ENCODE measurements at regions not wholly inside any gene's neighbourhood (a gene's known extent, or its start where the extent isn't known, plus 50 kb on each side); places are given as distances from the start of the nearest gene placed in this dataset.

- BruUV-seq (replicated peaks) = no TSS peak
- POLR2A ChIA-PET = no interaction called here
- no peaks in the 10 kb centered on the region for H3K4me1 ChIP-seq (ENCODE audit: control insufficient read depth in 1 of 2, insufficient read depth in 2 of 2, low read length in 2 of 2)
- H3K4me3 ChIP-seq (replicated peaks in 1 of 2; ENCODE audit: low read depth in 1 of 2, low read length in 2 of 2) = no peak overlapping the region
- no peaks in the 10 kb centered on the region for H3K27me3 ChIP-seq (ENCODE audit: insufficient read depth, low read length)
- intact Hi-C loops (cut with micrococcal nuclease) = no loop called here
- no peak for TF ChIP-seq ELF1 (IDR thresholded peaks at IDR 0.05; ENCODE audit: borderline replicate concordance, low read depth)
- TF ChIP-seq SRF (IDR thresholded peaks at IDR 0.05; ENCODE audit: low read depth) = no peak
- no peak for TF ChIP-seq MAX (IDR thresholded peaks at IDR 0.05)
- no peak for TF ChIP-seq RAD21 (IDR thresholded peaks at IDR 0.05; ENCODE audit: low read depth)
- no peak for TF ChIP-seq CBX3 (IDR thresholded peaks at IDR 0.05; ENCODE audit: low read depth)
- TF ChIP-seq, protein P1, sequence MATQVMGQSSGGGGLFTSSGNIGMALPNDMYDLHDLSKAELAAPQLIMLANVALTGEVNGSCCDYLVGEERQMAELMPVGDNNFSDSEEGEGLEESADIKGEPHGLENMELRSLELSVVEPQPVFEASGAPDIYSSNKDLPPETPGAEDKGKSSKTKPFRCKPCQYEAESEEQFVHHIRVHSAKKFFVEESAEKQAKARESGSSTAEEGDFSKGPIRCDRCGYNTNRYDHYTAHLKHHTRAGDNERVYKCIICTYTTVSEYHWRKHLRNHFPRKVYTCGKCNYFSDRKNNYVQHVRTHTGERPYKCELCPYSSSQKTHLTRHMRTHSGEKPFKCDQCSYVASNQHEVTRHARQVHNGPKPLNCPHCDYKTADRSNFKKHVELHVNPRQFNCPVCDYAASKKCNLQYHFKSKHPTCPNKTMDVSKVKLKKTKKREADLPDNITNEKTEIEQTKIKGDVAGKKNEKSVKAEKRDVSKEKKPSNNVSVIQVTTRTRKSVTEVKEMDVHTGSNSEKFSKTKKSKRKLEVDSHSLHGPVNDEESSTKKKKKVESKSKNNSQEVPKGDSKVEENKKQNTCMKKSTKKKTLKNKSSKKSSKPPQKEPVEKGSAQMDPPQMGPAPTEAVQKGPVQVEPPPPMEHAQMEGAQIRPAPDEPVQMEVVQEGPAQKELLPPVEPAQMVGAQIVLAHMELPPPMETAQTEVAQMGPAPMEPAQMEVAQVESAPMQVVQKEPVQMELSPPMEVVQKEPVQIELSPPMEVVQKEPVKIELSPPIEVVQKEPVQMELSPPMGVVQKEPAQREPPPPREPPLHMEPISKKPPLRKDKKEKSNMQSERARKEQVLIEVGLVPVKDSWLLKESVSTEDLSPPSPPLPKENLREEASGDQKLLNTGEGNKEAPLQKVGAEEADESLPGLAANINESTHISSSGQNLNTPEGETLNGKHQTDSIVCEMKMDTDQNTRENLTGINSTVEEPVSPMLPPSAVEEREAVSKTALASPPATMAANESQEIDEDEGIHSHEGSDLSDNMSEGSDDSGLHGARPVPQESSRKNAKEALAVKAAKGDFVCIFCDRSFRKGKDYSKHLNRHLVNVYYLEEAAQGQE (IDR thresholded peaks at IDR 0.05; ENCODE audit: low read depth) = no peak
- no peak for TF ChIP-seq CEBPB (IDR thresholded peaks at IDR 0.05; ENCODE audit: low read depth)
- no peak for TF ChIP-seq JUND (IDR thresholded peaks at IDR 0.05)
- H3K27ac ChIP-seq (ENCODE audit: low read depth, low read length) = no peak overlapping the region
- RAD21 ChIA-PET (ENCODE audit: low non-redundant PET in 1 of 2, low total read pairs in 2 of 2, uncharacterized antibody in 2 of 2, unreplicated experiment in 2 of 2) = no interaction called here
- H3K9ac ChIP-seq (ENCODE audit: low read length) = no peak overlapping the region
- no peaks in the 10 kb centered on the region for H3K36me3 ChIP-seq (ENCODE audit: control insufficient read depth in 1 of 2, insufficient read depth in 2 of 2, low read length in 2 of 2)
- H4K20me1 ChIP-seq (ENCODE audit: insufficient read depth) = no peaks in the 10 kb centered on the region
- no peaks in the 10 kb centered on the region for H3K9me3 ChIP-seq (ENCODE audit: control insufficient read depth in 1 of 2, insufficient read depth in 1 of 2, low read depth in 1 of 2, low read length in 2 of 2)
- no peak overlapping the region for H3K4me2 ChIP-seq (ENCODE audit: low read length)
- no peak for ATAC-seq
- no peaks in the 10 kb centered on the region for H3K9me2 ChIP-seq (ENCODE audit: insufficient read depth)
- CTCF ChIA-PET = no interaction called here
- H3K79me2 ChIP-seq (ENCODE audit: insufficient read depth, low read length) = no peaks in the 10 kb centered on the region
- no peak for DNase-seq (ENCODE audit: low read depth, low spot score)
- no peak overlapping the region for H2AFZ ChIP-seq (ENCODE audit: low read depth, low read length, poor library complexity, severe bottlenecking)
Observed at GRCh38 chr6:147951726-147952125, 390.9 kb upstream of the SASH1 start.

DNA sequence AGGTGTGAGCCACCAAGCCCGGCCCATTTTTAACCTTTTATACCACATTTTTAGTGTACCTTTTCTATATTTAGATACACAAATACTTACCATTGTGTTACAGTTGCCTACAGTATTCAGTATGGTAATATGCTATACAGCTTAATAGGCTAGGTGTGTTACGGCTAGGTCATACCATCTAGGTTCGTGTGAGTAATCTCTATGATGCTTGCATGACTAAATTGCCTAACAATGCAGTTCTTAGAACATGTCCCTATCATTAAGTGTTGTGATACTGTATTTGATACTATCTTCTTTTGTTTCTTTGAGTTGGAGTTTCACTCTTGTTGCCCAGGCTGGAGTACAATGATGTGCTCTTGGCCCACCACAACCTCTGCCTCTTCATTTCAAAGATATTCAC, 387.7 kb upstream of the SASH1 start:
- no peak overlapping the region for H2AFZ ChIP-seq (ENCODE audit: low read depth, low read length, poor library complexity, severe bottlenecking)
- H3K4me1 ChIP-seq (ENCODE audit: control insufficient read depth in 1 of 2, insufficient read depth in 2 of 2, low read length in 2 of 2) = peaks cover 4% of the 10 kb centered on the region in 2 experiments; a peak in 2 of 4 replicates
- H3K9me3 ChIP-seq (ENCODE audit: control insufficient read depth in 1 of 2, insufficient read depth in 1 of 2, low read depth in 1 of 2, low read length in 2 of 2) = no peaks in the 10 kb centered on the region
- BruUV-seq (replicated peaks) = no TSS peak
- POLR2A ChIA-PET = no interaction called here
- RAD21 ChIA-PET (ENCODE audit: low non-redundant PET in 1 of 2, low total read pairs in 2 of 2, uncharacterized antibody in 2 of 2, unreplicated experiment in 2 of 2) = no interaction called here
- no peak overlapping the region for H3K27ac ChIP-seq (ENCODE audit: low read depth, low read length)
- H3K4me3 ChIP-seq (replicated peaks in 1 of 2; ENCODE audit: low read depth in 1 of 2, low read length in 2 of 2) = no peak overlapping the region
- CTCF ChIA-PET = no interaction called here
- ATAC-seq (no peak), DNase-seq (ENCODE audit: low read depth, low spot score) (no peak)
- no peak overlapping the region for H3K9ac ChIP-seq (ENCODE audit: low read length)
- no peaks in the 10 kb centered on the region for H4K20me1 ChIP-seq (ENCODE audit: insufficient read depth)
- intact Hi-C loops (cut with micrococcal nuclease) = no loop called here
- no peaks in the 10 kb centered on the region for H3K9me2 ChIP-seq (ENCODE audit: insufficient read depth)
- H3K79me2 ChIP-seq (ENCODE audit: insufficient read depth, low read length) = no peaks in the 10 kb centered on the region
- H3K4me2 ChIP-seq (ENCODE audit: low read length) = no peak overlapping the region
- no peaks in the 10 kb centered on the region for H3K36me3 ChIP-seq (ENCODE audit: control insufficient read depth in 1 of 2, insufficient read depth in 2 of 2, low read length in 2 of 2)
- no peaks in the 10 kb centered on the region for H3K27me3 ChIP-seq (ENCODE audit: insufficient read depth, low read length)
- TF ChIP-seq SP1 (IDR thresholded peaks at IDR 0.05; ENCODE audit: low read depth) = no peak
- no peak for TF ChIP-seq CEBPB (IDR thresholded peaks at IDR 0.05; ENCODE audit: low read depth)
- TF ChIP-seq, protein P1 (IDR thresholded peaks at IDR 0.05; ENCODE audit: low read depth) = no peak
- no peak for TF ChIP-seq SRF (IDR thresholded peaks at IDR 0.05; ENCODE audit: low read depth)
- TF ChIP-seq EZH2 (IDR thresholded peaks at IDR 0.05) = no peak
- TF ChIP-seq JUND (IDR thresholded peaks at IDR 0.05) = no peak
- no peak for TF ChIP-seq ZFX (IDR thresholded peaks at IDR 0.05)
- TF ChIP-seq ATF3 (IDR thresholded peaks at IDR 0.05) = no peak
- no peak for TF ChIP-seq POLR2AphosphoS5 (IDR thresholded peaks at IDR 0.05; ENCODE audit: low read depth, low read length)
- no peak for TF ChIP-seq EGR1 (IDR thresholded peaks at IDR 0.05; ENCODE audit: low read depth)
- TF ChIP-seq RAD21 (IDR thresholded peaks at IDR 0.05; ENCODE audit: low read depth) = no peak
- TF ChIP-seq TCF7L2 (IDR thresholded peaks at IDR 0.05; ENCODE audit: borderline replicate concordance, extremely low read depth, insufficient read depth, insufficient read length) = no peak
- no peak for TF ChIP-seq SIN3A (IDR thresholded peaks at IDR 0.05; ENCODE audit: low read depth)
